HL-60 (cell line): ENCODE measurements at regions not wholly inside any gene's neighbourhood (a gene's known extent, or its start where the extent isn't known, plus 50 kb on each side); places are given as distances from the start of the nearest gene placed in this dataset.

Source experiments
- POLR2AphosphoS5 ChIP-seq: IDR thresholded peaks from 2 replicates; pipeline ENCODE4 v1.6.1; 2012; ENCODE audit warnings: low read depth
- TF ChIP-seq, protein P1 (sequence below): IDR thresholded peaks from one replicate; pipeline ENCODE4 v1.5.1; 2011; ENCODE audit warnings: low read length, control low read depth, inconsistent platforms; ENCODE audit not compliant: insufficient read depth

DNA sequence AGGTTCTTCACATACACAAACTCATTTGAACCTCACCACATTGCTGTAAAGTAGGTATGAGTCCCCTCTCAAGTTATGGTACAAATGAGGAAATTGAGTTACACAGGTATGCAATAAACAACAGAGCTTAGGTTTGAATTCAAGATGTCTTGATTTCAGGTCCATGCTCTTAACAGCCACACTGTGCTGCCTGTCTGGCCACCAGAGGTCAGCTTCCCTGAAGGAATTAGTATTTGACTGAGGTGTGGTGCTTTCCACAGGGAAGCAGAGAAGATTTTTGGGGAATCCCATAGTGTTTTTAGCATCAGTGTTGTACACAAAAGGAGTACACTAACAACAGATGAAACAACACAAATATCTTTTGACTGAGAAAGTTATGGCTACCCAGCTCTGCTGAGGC lies 94.4 kb upstream of the ITGA1 start:
- TF ChIP-seq, protein P1, sequence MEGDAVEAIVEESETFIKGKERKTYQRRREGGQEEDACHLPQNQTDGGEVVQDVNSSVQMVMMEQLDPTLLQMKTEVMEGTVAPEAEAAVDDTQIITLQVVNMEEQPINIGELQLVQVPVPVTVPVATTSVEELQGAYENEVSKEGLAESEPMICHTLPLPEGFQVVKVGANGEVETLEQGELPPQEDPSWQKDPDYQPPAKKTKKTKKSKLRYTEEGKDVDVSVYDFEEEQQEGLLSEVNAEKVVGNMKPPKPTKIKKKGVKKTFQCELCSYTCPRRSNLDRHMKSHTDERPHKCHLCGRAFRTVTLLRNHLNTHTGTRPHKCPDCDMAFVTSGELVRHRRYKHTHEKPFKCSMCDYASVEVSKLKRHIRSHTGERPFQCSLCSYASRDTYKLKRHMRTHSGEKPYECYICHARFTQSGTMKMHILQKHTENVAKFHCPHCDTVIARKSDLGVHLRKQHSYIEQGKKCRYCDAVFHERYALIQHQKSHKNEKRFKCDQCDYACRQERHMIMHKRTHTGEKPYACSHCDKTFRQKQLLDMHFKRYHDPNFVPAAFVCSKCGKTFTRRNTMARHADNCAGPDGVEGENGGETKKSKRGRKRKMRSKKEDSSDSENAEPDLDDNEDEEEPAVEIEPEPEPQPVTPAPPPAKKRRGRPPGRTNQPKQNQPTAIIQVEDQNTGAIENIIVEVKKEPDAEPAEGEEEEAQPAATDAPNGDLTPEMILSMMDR: peak; percentile 22
- no peak for TF ChIP-seq POLR2AphosphoS5
